ENCODE measurements at regions not wholly inside any gene's neighbourhood (a gene's known extent, or its start where the extent isn't known, plus 50 kb on each side); places are given as distances from the start of the nearest gene placed in this dataset.

DNA sequence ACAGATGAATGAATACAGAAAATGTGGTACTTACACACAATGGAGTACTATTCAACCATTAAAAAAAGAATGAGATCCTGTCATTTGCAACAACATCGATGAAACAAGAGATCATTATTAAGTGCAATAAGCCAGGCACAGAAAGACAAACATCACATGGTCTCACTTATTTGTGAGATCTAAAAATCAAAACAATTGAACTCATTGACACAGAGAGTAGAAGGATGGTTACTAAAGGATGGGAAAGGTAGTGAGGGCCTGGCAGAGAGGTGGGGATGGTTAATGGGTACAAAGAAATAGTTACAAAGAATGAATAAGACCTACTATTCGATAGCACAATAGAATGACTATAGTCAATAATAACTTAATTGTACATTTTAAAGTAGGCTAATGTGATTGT, 393.5 kb downstream of the SATB2 start:
- TF ChIP-seq CTCF (IDR thresholded peaks at IDR 0.05; ENCODE audit: insufficient read depth, low read depth, low read length) (no peak), EZH2 (IDR thresholded peaks at IDR 0.05; ENCODE audit: insufficient read depth, low read length) (no peak)
